ENCODE measurements at regions not wholly inside any gene's neighbourhood (a gene's known extent, or its start where the extent isn't known, plus 50 kb on each side); places are given as distances from the start of the nearest gene placed in this dataset.

DNA sequence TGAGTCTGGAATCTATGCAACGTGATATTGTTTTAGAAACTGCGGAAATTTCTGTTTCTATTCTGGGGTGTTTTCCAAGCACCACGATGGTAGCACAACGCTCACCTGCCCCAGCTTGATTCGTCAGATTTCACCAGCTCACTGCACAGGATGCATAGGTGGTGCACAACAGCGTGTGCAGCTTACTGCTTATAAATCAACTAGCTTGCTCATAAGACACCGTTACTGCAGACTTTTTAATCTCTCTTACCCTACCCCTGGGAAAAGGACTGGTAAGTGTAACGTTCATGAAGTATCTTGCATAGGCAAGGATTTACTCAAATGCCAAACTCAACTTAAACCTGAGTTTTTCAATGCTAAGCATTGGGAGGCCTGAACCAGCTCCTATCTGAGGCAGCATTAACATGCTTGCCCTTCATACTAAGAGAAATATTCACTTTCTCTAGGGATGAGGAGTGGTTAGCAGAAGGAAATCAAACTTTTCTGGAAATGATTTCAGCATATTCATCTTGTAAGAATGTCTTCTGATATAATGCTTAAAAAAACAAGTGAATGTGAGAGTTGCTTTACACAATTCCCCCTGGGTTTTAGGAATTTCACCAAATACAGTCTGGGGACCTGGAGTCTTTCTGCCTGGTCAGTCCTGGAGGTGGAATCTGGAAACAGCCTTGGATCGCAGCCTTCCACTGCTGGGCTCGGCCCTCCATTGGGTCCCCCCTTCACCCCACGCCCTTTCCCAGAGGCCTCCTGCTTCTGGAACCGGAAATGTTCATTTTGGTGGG lies 100.6 kb downstream of the DACT2 start:
- no peak overlapping the region for H3K9ac ChIP-seq (ENCODE audit: low read length)
- no peaks in the 10 kb centered on the region for H3K9me3 ChIP-seq (ENCODE audit: control insufficient read depth, insufficient read depth, low read depth, low read length)
- no peaks in the 10 kb centered on the region for H3K36me3 ChIP-seq (ENCODE audit: control insufficient read depth, insufficient read depth, low read length)
- H3K4me3 ChIP-seq (ENCODE audit: low read depth, low read length) = no peak overlapping the region
- no peak overlapping the region for H3K27ac ChIP-seq (ENCODE audit: low read depth, low read length)
- H3K4me1 ChIP-seq (ENCODE audit: control insufficient read depth, insufficient read depth, low read length) = peaks cover 23% of the 10 kb centered on the region
- peaks cover 19% of the 10 kb centered on the region; the same call in 1 of the 2 replicates for H3K27me3 ChIP-seq (ENCODE audit: control insufficient read depth, insufficient read depth, low read length)

DNA sequence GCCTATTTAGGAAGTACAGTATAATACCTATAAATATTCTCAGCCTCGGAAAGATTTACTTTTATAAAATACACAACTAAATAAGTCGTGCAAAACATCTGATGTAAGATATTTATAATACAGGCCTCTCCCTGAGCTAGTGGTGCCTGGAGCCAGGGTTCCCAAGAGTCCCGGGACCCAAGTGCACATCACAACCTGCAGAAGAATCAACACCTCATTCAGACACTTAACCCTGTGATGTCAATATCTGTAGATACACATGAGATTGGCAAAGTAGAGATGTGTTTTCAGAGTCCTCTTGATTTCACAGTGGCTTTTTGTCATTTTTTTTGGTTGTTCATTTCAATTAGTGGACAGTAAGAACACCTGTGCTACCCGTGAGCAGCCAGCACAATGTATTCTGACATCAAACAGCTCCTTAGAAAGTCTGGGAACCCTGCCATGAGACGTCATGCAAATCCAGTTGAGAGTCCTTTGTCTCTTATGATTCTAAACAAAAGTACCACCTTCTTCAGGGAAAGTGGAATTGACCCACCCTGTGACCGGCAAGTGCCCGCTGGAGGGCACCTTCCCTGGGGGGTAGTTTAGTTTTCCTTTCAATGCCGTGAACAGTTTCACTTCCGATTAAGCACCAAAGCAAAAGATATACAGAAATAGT lies 101.6 kb downstream of the DACT2 start:
- no peaks in the 10 kb centered on the region for H3K9me3 ChIP-seq (ENCODE audit: control insufficient read depth, insufficient read depth, low read depth, low read length)
- H3K27ac ChIP-seq (ENCODE audit: low read depth, low read length) = no peak overlapping the region
- H3K4me3 ChIP-seq (ENCODE audit: low read depth, low read length) = no peak overlapping the region
- no peak overlapping the region for H3K9ac ChIP-seq (ENCODE audit: low read length)
- peaks cover 19% of the 10 kb centered on the region; the same call in 1 of the 2 replicates for H3K27me3 ChIP-seq (ENCODE audit: control insufficient read depth, insufficient read depth, low read length)
- peaks cover 23% of the 10 kb centered on the region for H3K4me1 ChIP-seq (ENCODE audit: control insufficient read depth, insufficient read depth, low read length)
- no peaks in the 10 kb centered on the region for H3K36me3 ChIP-seq (ENCODE audit: control insufficient read depth, insufficient read depth, low read length)

- no peaks in the 10 kb centered on the region for H3K9me3 ChIP-seq (ENCODE audit: control insufficient read depth, insufficient read depth, low read depth, low read length)
- peaks cover 19% of the 10 kb centered on the region; the same call in 1 of the 2 replicates for H3K27me3 ChIP-seq (ENCODE audit: control insufficient read depth, insufficient read depth, low read length)
- no peak overlapping the region for H3K4me3 ChIP-seq (ENCODE audit: low read depth, low read length)
- no peak overlapping the region for H3K27ac ChIP-seq (ENCODE audit: low read depth, low read length)
- H3K4me1 ChIP-seq (ENCODE audit: control insufficient read depth, insufficient read depth, low read length) = peaks cover 23% of the 10 kb centered on the region
- H3K36me3 ChIP-seq (ENCODE audit: control insufficient read depth, insufficient read depth, low read length) = no peaks in the 10 kb centered on the region
- no peak overlapping the region for H3K9ac ChIP-seq (ENCODE audit: low read length)
Measured at GRCh38 chr6:168217216-168217879, 102.2 kb downstream of the DACT2 start.

DNA sequence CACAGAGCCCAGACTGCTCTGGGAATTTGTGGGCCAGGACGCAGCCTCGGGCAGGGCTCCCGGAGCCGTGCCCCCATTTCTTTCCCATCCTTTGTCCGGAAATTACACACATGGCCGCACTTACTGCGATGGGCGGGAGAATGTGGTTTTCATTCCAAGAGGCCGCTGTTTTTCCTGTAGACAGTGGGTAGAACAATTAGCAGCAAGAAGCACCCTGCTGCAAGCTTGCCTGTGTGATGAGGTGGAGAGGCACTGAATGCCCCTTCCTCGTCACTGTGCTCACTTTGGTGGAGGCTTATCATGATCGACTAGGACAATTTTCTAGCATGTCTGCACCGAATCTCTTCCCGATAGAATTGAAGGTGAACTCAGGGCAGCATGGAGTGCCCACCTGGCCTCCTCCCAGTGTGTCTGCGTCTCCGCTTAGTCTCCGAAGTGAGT lies 102.8 kb downstream of the DACT2 start:
- Histone ChIP-seq H3K27ac (ENCODE audit: low read depth, low read length) (no peak overlapping the region), H3K36me3 (ENCODE audit: control insufficient read depth, insufficient read depth, low read length) (no peaks in the 10 kb centered on the region), H3K27me3 (ENCODE audit: control insufficient read depth, insufficient read depth, low read length) (peaks cover 19% of the 10 kb centered on the region; the same call in 1 of the 2 replicates), H3K4me1 (ENCODE audit: control insufficient read depth, insufficient read depth, low read length) (peaks cover 23% of the 10 kb centered on the region), H3K9ac (ENCODE audit: low read length) (no peak overlapping the region), H3K9me3 (ENCODE audit: control insufficient read depth, insufficient read depth, low read depth, low read length) (no peaks in the 10 kb centered on the region), H3K4me3 (ENCODE audit: low read depth, low read length) (no peak overlapping the region)

DNA sequence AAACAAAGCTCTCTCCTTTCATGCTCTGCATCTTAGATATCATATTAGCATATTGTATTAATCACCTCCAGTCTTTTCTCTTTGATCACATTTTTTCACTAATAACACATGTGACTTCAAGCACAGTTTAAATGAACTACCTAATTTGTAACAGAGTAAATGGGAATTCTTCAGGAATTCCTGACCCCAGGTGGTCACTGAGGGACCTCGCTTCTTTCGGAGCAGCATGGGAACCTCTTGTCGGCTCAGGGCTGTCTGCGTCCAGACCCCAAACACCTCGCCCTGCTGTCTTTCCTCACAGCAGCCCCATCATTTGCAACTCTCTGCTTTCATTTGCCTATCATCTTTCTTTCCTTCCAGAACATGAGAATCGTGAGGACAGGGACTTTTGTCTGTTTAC lies 103.5 kb downstream of the DACT2 start:
- Histone ChIP-seq H3K9ac (ENCODE audit: low read length) (no peak overlapping the region), H3K9me3 (ENCODE audit: control insufficient read depth, insufficient read depth, low read depth, low read length) (no peaks in the 10 kb centered on the region), H3K4me1 (ENCODE audit: control insufficient read depth, insufficient read depth, low read length) (peaks cover 23% of the 10 kb centered on the region), H3K4me3 (ENCODE audit: low read depth, low read length) (no peak overlapping the region), H3K36me3 (ENCODE audit: control insufficient read depth, insufficient read depth, low read length) (no peaks in the 10 kb centered on the region), H3K27ac (ENCODE audit: low read depth, low read length) (no peak overlapping the region), H3K27me3 (ENCODE audit: control insufficient read depth, insufficient read depth, low read length) (peaks cover 19% of the 10 kb centered on the region; the same call in 1 of the 2 replicates)

- no peaks in the 10 kb centered on the region for H3K36me3 ChIP-seq (ENCODE audit: control insufficient read depth, insufficient read depth, low read length)
- no peak overlapping the region for H3K9ac ChIP-seq (ENCODE audit: low read length)
- H3K4me1 ChIP-seq (ENCODE audit: control insufficient read depth, insufficient read depth, low read length) = peaks cover 26% of the 10 kb centered on the region
- H3K4me3 ChIP-seq (ENCODE audit: low read depth, low read length) = no peak overlapping the region
- H3K27ac ChIP-seq (ENCODE audit: low read depth, low read length) = no peak overlapping the region
- H3K27me3 ChIP-seq (ENCODE audit: control insufficient read depth, insufficient read depth, low read length) = peaks cover 19% of the 10 kb centered on the region; the same call in 1 of the 2 replicates
- no peaks in the 10 kb centered on the region for H3K9me3 ChIP-seq (ENCODE audit: control insufficient read depth, insufficient read depth, low read depth, low read length)
Measured at GRCh38 chr6:168215121-168215808, 104.3 kb downstream of the DACT2 start.

DNA sequence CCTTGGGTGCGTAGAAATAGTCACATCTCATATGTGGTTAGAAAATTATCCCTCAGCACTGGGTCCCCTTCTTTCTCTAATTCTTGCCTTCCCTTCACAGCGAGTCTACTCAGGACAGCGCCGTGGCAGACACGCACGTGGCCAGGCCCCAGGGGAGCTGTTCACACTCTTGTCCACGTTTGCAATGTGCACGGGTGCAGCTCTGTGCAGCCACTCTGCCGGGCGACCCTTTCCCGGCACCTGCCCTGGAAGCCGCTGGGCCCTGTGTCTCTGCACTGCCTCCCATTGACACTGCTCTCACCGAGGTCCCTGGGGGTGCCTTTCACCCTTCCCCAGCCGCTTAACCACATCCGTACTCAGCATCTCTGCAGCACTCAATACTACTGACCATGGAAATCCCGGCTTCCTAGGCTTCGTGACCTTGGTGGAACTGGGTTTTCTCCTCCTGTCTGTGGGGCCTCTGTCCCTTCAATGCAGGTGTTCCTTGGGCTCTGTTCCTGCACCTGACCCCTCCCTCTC lies 104.9 kb downstream of the DACT2 start:
- Histone ChIP-seq H3K9ac (ENCODE audit: low read length) (no peak overlapping the region), H3K36me3 (ENCODE audit: control insufficient read depth, insufficient read depth, low read length) (no peaks in the 10 kb centered on the region), H3K9me3 (ENCODE audit: control insufficient read depth, insufficient read depth, low read depth, low read length) (no peaks in the 10 kb centered on the region), H3K4me3 (ENCODE audit: low read depth, low read length) (no peak overlapping the region), H3K27me3 (ENCODE audit: control insufficient read depth, insufficient read depth, low read length) (peaks cover 19% of the 10 kb centered on the region; the same call in 1 of the 2 replicates), H3K4me1 (ENCODE audit: control insufficient read depth, insufficient read depth, low read length) (peaks cover 32% of the 10 kb centered on the region), H3K27ac (ENCODE audit: low read depth, low read length) (no peak overlapping the region)

DNA sequence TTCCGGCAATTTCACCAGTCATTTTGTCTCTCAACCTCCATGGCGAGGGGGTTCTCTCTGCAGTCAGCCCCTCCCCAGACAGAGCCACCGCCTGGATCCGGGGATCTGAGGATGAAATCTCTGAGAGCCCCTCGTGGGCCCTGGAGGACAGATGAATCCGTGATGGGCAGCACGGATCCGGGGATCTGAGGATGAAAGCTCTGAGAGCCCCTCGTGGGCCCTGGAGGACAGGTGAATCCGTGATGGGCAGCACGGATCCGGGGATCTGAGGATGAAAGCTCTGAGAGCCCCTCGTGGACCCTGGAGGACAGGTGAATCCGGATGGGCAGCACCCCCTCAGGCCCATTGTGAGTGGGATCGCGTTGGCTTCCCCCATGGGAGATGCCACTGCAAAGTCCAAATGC lies 106.5 kb downstream of the DACT2 start:
- Histone ChIP-seq H3K27me3 (ENCODE audit: control insufficient read depth, insufficient read depth, low read length) (peaks cover 18% of the 10 kb centered on the region; the same call in 1 of the 2 replicates), H3K27ac (ENCODE audit: low read depth, low read length) (no peak overlapping the region), H3K36me3 (ENCODE audit: control insufficient read depth, insufficient read depth, low read length) (no peaks in the 10 kb centered on the region), H3K4me1 (ENCODE audit: control insufficient read depth, insufficient read depth, low read length) (peaks cover 43% of the 10 kb centered on the region), H3K9me3 (ENCODE audit: control insufficient read depth, insufficient read depth, low read depth, low read length) (no peaks in the 10 kb centered on the region), H3K4me3 (ENCODE audit: low read depth, low read length) (no peak overlapping the region), H3K9ac (ENCODE audit: low read length) (no peak overlapping the region)

- no peak overlapping the region for H3K9ac ChIP-seq (ENCODE audit: low read length)
- no peak overlapping the region for H3K27ac ChIP-seq (ENCODE audit: low read depth, low read length)
- no peaks in the 10 kb centered on the region for H3K9me3 ChIP-seq (ENCODE audit: control insufficient read depth, insufficient read depth, low read depth, low read length)
- H3K4me3 ChIP-seq (ENCODE audit: low read depth, low read length) = no peak overlapping the region
- H3K4me1 ChIP-seq (ENCODE audit: control insufficient read depth, insufficient read depth, low read length) = peaks cover 43% of the 10 kb centered on the region
- H3K27me3 ChIP-seq (ENCODE audit: control insufficient read depth, insufficient read depth, low read length) = peaks cover 24% of the 10 kb centered on the region
- no peaks in the 10 kb centered on the region for H3K36me3 ChIP-seq (ENCODE audit: control insufficient read depth, insufficient read depth, low read length)
Measured at GRCh38 chr6:168212362-168212761, 107.2 kb downstream of the DACT2 start.

DNA sequence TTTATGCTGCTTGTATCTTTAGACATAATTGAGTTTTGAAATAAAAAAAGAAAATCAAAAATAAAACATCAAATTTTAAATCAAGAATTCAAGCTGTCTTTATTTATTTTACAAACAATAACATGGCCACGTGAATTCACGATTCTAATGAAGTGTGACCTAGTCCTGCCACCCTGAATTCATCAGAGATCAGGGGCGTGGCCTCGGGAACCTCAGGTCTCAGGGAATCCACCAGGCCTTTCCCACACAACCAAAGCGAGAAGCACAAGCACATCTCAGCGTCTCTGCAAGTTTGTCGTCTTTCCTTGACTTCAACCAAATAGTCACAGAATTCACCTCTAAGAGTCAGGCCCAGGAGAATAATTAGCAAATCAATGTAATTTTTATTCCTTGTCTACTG lies 107.9 kb downstream of the DACT2 start:
- H3K27ac ChIP-seq (ENCODE audit: low read depth, low read length) = no peak overlapping the region
- peaks cover 40% of the 10 kb centered on the region for H3K4me1 ChIP-seq (ENCODE audit: control insufficient read depth, insufficient read depth, low read length)
- H3K36me3 ChIP-seq (ENCODE audit: control insufficient read depth, insufficient read depth, low read length) = no peaks in the 10 kb centered on the region

More for the DNA sequence above, 107.9 kb downstream of the DACT2 start:
- Histone ChIP-seq H3K9ac (ENCODE audit: low read length) (no peak overlapping the region), H3K9me3 (ENCODE audit: control insufficient read depth, insufficient read depth, low read depth, low read length) (no peaks in the 10 kb centered on the region), H3K4me3 (ENCODE audit: low read depth, low read length) (no peak overlapping the region), H3K27me3 (ENCODE audit: control insufficient read depth, insufficient read depth, low read length) (peaks cover 26% of the 10 kb centered on the region)
